ENCODE measurements at regions not wholly inside any gene's neighbourhood (a gene's known extent, or its start where the extent isn't known, plus 50 kb on each side); places are given as distances from the start of the nearest gene placed in this dataset.

DNA sequence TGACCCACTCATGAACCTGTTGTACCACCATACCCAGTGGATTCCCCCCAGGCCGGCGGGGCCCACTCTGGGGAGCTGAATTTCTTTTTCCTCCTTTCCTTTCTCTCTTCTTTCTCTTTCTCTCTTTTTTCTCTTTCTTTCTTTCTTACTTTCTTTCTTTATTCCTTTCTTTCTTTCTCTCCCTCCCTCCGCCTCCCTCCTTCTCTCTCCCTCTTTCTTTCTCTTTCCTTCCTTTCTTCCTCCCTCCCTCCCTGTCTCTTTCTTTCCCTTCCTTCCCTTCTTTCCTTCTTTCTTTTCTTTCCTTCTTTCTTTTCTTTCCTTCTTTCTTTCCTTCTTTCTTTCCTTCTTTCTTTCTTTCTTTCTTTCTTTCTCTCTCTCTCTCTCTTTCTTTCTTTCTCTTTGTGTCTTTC, 327.7 kb downstream of the ZNF536 start:
- DNase-seq (ENCODE audit: low read depth): no peak

DNA sequence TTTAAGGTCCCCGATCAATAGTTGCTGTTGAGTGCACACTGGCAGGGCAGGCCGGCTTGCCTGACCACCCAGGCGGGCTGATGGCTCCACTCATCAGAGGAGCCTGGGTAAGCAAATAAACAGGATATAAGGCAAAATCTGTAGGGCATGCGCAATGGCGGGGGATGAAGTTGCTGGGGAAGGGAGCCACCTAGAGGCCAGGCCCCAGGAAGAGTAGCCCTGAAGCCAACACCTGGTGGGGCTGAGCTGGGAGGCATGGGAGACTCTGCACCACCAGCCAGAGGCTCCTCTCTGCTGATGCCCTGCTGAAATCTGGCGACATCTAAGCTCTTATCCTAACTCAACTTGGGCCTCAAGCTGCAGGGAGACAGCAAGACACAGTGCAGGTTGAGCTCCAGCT, 324.3 kb downstream of the ZNF536 start:
- DNase-seq (ENCODE audit: low read depth): no peak

DNA sequence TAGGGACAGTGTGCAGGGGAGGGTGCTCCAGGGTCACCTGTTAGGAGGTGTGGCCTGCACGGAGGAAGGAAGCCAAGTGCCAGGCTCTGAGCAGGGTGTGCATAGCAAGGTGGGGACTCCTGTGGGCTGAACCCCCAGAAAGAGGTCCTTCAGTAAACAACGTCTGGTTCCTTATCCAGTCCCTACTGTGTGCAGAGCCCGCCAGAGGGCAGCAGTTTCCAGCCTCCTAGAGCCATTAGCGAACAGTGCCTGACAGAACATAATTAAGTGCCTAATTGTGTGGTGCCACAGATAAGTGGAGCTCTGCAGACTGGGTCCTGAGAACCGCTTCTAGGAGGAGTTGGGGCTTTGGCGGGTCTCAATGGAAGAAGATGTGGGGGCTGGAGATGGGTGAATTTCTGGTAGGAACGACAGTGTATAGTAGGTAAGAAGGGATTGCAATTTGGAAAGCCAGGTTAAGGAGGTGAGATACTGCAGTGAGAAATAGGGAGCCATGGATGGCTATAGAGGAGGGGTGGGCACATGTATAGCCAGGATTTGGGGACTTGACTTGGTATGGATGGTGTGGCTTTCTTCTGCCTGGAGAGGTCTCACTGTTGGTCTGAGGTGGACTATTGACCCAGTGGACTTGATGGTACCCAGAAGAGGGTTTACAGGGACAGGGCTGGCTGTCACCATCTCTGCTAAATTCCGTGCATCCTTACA, 323.1 kb downstream of the ZNF536 start:
- no peak for DNase-seq (ENCODE audit: low read depth)

DNA sequence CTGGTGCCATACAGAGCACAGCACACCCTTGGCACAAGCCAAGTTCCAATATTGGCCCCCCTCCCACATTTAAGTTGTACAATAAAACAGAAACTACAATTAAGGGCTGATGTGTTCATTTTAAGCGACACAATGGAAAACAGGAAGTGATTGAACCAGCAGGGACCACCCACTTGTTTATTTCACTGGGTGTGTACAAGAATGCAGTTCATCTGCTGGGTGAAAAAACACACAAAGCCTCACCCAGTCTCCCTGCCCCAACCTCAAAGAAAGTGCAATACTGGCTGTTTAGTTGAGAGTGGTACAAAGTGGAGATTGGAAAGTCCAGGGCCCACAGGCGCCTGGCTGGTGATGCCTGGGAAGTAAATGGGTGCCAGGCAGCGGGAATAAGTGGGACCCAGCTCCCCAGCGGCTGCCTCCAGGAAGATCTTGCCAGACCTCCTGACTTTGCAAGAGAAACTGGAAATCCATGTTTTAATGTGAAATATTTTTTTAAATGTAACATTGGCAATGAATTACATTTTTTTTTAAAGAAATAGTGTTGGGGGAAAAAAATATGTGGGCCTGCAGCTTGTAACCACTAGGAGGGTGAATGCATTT, 322.1 kb downstream of the ZNF536 start:
- no peak for DNase-seq (ENCODE audit: low read depth)

DNA sequence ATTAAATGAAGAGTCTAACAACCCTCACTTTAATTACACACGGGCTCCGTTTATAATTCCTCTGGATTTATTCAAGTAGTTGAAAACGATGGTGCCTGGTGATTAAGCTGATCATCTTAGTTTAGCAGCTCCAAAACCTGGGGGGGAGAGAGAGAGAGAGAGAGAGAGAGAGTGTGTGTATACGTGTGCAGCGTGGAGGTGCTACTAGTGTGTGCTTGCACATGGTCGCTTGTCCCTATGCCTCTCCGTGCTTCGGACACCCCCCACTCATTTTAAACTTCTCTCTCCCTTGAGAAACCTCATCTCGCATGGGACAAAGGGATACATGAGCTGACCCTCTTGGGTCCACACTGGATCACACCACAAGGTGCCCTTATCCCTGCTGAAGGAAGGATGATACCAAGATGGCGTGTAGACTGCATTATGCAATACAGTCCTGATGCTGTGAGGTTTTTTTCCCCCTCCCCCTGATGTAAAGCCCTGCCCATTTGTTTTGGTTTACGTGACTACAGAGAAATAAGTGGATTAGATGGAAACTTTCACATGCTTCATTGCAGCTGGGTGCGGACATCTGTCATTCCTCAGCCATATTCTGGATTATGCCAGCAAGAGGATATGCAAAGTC, 320.8 kb downstream of the ZNF536 start:
- no peak for DNase-seq (ENCODE audit: low read depth)

DNA sequence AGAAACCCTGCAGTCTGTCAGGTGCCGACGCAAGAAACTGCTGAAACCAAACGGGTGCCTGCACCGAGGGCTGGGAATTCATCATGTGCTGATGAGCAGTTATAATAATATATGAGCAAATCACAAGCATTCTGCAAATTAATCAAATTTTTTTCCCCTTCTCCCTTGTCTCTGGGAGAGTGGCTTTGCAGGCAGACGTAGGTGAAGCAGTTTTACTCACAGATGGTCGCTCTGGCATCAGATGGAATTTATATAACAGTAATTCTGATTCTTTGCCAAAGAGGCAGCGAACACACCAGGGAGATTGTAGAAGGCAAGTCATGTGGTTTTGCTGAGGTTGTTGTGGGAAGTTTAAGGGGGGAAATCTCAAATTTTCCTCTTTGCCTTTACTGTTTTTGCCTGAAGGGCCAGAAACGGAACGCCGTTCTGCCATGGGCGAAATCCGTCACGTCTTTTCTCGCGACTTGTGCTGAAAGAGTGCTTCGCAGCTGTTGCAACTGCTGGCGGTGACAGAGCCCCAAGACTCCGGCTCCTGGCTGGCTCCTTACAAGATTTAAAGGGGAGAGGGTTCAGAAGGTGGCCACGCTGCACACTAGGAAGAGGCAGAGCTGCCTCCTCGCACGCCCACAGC, 320.1 kb downstream of the ZNF536 start:
- DNase-seq (ENCODE audit: low read depth): no peak

DNA sequence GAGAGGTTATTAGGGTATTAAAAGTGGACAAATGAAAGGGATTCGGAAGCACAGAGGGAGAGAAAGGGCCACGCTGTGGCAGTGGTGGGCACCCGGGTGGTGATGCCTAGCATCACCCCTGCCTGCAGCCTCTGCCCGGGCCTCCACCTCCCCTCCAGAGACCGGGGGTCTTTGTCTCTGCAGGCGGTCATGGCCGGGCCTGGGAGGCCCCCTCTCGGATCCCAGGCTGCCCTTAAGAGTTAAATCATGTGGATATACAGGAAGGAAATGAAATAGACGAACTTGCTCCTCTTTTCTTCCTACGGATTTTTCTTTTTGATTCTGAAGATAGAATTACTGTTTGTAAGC, 319.6 kb downstream of the ZNF536 start:
- no peak for DNase-seq (ENCODE audit: low read depth)

DNA sequence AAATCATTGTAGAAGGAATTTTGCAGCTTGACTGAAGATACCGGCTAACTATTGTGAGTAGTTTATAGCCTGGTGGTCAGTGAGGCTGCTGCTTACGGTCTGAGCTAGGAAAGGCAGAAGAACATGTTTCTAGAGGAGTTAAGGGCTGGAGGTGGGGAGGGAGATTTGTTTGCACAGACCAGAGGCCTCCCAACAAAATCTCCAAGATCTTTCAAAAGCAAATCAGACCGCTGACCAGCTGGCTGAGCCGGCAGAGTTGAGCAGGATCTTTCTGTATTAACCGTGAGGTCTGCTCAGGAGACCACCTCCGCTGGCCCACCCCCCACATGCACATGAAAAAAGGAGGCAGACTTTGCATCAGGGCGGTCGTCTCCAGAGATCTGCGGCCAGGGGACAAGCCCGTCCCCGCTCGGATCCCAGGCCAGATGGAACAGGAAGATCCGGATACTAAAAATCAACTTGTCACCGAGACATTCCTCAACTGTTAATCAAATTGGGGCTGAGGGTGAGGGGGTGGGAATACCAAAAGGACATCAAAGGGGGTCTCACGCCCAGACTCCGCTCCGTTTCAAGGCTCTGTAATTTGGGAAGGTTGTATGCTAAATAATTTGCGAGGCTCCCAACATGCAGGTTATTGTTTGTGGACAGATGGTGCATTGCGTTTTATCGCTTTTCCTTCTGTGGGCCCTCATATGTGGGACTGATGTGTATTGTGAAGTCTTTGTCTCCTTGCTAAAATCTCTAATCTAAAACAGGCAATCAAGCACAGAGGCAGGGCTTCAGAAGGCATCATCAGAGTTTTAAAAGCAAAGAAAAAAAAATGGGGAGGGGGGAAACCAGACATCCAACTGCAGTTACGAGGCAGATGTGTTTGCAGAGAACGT, 319.0 kb downstream of the ZNF536 start:
- no peak for DNase-seq (ENCODE audit: low read depth)

DNA sequence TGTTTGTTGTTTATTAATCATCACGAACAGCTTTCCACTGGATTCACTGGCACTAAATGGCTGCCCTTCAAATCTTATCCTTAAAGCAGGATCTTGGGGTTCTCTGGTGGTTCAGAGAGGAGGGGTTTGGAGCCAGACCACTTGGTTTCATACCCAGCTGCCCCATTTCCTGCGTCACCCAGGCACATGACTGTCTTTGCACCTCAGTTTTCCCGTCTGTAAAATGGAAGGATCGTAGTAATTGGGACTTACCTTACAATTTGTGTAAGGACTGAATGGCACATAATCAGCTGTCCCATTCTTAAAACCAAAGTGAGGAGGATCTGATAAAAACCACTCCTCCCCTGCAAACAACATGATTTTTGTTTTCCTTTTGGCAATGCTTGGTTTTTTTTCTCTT, 318.3 kb downstream of the ZNF536 start:
- DNase-seq (ENCODE audit: low read depth): no peak

DNA sequence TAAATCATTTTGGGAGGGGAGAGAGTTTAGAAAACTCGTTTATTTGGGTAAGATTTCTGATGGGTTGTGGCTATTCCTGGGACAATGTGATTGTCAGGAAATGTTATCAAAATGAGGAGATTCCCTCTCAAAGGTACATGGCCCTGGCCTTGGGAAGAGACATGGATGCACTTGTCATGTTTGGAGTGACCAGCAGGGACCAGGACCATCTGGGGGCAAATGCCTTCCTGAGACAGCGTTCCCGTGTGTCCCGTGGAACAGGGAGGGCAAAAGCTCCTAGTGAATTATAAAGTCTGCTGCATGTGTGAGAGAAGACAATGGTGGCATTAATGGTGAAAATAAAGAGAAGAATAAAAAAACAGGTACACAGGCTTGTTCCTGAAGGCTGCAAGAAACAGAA, 317.3 kb downstream of the ZNF536 start:
- DNase-seq (ENCODE audit: low read depth): no peak

DNA sequence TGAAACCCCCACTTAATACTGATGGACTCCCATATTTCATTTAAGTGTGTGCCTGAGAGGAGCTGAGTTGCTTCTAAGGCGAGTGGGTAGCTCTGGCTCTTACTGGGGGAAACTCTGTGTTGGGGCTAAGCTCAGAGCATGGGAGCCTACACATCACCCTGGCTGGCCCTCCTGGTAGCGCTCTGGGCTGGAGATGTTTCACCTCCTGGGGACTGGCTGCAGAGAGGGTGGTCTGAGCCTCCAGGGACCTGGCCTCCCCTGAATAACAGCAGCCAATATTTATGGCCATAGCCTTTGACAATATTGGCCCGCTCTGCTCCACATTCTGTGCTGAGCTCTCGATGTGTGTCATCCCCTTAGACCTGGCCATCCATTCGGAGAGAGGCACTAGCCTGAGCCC, 316.5 kb downstream of the ZNF536 start:
- DNase-seq (ENCODE audit: low read depth): no peak

DNA sequence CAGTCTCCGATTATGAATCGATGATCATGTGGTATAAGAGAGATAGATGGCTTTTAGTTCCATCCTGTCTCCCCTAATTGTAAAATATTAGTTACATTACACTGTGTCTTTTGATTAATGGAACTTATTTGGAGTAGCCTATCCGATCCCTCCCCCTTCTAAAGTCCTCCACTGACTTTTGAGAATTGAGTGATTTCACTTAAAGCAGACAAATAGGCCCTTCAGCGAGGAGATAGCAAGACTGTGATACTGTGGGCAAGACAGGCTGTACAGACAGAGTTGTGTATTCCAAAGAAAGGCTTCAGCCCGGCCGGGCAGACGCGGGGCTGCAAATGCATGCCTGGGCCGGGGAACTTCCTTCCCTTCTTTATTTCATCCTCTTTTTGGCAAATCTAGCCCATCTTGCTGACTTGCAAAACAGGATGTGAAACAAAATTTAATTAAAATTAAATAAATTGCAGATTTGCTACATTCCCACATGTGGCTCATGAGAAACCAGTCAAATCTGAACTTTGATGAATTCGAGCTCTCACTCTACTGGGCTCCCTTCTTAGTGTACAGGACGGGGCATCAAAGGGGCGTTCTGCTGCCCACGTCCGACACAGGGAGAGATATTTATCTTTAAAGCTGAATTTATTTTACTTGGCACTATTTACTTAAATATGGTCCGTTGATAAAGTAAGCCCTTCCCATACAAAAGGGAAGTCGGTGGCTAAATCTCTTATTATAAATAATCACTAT, 314.8 kb downstream of the ZNF536 start:
- DNase-seq (ENCODE audit: low read depth): no peak

DNA sequence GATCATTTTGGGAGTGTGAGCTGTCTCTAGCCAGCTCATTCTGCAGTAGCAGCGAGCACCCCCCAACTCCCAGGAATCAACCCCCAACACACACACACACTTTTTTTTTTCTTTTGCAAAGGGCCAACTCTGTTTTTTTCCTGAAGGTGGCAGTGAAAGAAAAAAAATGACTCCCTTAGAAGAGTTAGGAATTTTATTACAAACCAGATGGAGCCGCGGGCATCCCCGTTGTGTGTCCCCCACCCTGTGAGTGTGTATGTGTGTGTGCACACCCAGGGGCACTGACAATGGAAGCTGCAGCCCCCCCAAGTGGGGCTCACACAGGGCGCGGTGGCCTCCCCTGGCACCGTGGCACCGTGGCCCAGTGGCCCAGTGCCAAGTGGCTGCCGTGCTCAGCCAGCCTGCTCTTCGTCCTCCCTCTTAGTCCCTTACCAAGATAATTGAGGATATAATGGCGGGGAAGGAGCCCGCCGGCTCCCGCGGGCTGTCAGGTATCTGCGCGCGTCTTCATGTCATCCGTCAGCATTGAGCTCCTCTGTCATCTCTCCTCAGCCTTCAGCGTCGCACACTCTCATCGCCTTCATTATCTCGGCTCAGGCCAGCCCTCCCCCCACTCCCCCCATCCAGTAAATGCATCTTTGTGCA, 314.1 kb downstream of the ZNF536 start:
- DNase-seq (ENCODE audit: low read depth): no peak

DNA sequence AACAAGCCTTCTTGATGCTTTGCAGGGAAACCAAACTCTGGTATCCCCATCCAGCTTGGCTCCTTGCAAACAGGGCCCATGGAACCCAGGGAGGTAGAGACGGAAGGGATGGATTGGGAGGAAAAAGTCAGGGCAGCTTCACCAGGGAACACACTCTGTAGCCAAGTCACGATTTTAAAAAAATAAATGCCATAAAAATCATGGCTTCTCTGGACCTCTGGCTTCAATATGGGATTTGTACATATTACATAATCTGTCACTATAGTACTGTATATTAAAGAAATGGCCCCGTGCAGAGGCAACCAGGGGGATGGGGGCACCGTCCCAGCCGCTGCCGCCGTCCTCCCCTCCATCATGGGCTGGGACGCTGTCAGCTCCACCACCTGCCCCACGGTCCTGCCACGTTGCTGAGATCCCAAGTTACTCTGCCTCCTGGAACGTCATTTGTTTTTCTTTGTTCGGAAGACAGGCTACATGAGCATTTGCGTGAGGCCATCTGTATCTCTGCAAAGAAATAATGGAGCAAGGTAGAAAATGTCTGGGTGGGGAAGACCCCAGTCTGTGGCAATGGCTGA, 313.3 kb downstream of the ZNF536 start:
- DNase-seq (ENCODE audit: low read depth): no peak

DNA sequence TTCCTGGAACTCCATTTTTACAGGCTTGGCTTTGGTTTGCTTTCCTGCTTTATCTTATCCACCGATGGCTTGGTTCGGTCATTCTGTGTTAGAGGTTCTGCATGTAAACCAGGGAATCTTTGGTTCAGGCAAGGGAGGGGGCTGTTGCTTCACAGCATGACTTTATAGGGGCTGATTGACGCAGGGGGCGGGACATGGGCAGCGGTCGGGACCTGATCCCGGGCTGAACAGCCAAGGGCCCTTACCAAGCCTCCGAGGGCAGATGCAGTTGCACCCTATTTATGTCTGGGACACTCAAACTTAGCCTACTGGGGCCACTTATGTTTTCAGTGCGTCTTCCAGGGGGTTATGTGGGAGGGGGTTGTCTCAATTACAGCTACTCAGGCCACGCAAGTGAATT, 312.4 kb downstream of the ZNF536 start:
- no peak for DNase-seq (ENCODE audit: low read depth)

DNA sequence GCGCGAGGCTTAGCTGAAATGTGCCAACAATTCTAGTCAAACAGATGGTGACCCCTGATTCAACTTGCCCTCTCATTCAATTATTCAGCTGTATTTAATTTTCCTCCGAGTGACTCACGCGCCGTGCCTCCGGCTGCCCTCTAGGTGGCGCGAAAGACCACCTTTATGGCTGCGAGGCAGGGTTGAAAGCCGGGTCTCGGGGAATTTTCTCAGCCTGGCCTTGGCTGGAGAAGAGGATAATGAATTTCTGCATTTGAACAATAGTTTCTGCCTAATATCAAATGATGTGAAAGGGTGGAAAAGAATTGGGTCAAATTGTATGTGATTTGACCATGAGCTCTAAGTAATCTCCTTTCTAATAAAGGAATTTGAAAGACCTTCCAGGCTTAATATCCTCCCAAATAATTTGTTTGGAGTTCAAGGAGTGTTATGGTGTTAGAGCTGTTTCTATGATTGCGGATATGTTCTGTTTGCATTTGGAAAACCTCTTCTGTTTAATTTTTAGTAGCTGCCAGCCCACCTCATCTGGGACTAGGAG, 310.9 kb downstream of the ZNF536 start:
- peak; percentile 35 for DNase-seq (ENCODE audit: low read depth)

DNA sequence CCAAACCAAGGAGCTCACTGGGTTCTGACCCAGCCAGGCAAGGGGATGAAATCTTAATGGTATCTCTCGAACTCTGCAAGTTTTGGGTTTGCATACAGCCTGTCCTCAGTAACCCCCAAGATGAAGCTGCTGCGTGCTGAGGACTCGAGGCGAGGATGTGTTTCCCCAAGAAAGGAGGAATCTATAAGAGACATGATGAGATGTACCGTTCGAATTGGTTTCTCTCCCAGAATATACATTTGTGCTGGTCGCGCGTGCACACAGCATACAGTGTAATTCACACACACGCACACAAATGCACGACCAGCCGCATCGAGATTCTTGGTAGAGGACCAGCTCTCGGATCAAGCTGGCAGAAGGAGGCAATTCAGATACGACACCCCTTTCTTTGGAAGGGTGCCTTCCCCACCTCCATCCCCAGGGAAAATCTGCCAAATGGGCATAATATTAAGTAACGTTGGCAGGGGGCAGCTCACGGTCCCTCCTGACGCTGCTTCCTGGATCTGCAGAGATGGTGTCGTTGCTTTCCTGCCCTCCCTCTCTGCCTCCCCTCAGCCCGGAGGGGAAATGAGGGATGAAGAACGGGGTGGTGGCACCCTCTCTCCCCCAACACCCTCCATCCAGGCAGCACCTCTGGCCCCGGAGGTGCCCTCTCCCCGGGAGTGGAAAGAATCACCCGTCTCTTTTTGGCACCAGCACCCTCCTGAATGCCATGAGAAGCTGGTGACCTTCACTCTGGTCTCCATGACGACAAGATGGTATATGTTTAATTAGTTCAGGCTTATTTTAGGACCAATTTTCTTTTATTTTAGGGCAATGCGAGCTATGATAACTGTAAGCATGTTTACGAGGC, 310.2 kb downstream of the ZNF536 start:
- no peak for DNase-seq (ENCODE audit: low read depth)

DNA sequence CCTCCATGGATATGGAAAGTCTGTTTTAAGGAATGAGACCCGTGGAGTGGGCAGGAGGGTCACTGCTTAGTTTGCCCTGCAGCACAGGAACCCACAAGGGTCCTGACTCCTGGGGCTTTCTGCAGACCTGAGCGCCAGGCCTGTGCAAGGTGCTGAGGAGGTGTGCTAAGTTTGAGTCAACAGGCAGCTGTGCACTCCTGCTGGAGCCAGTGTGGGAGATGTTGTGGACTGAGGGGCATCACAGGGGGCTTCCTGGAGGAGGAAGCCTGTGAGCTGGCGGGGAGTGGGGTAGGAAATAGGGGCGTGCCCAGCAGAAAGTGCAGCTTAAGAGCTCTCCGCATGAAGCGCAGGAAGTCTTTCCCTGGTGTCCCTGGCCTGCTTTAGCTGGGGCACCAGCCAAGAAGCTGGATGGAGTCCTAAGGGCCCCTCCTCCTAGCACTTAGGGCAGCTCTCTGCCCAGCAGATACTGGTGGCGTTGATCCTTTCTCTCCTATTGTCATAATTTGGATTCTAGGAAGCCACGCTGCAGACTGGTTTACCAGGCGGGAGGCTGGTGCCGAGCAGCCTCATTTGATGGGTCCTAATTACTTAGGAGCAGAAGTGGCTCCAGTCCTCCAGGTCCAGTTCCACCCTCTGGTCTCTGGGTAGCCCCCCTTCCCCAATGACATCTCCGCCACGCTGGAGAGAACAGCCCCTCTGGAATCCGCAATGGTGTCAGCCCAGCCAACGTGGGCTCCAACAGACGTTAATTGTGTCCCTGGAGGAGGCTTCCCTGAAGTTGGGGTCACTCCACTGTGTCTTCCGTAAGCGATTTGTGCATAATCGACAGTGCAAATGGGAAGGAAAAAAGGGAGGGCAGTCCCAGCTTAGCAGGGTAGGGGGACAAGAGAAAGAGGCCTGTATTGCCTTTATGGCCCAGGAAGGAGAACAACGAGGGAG, 309.2 kb downstream of the ZNF536 start:
- no peak for DNase-seq (ENCODE audit: low read depth)

Data from HS-27A (cell line).